ENCODE measurements at regions not wholly inside any gene's neighbourhood (a gene's known extent, or its start where the extent isn't known, plus 50 kb on each side); places are given as distances from the start of the nearest gene placed in this dataset.

DNA sequence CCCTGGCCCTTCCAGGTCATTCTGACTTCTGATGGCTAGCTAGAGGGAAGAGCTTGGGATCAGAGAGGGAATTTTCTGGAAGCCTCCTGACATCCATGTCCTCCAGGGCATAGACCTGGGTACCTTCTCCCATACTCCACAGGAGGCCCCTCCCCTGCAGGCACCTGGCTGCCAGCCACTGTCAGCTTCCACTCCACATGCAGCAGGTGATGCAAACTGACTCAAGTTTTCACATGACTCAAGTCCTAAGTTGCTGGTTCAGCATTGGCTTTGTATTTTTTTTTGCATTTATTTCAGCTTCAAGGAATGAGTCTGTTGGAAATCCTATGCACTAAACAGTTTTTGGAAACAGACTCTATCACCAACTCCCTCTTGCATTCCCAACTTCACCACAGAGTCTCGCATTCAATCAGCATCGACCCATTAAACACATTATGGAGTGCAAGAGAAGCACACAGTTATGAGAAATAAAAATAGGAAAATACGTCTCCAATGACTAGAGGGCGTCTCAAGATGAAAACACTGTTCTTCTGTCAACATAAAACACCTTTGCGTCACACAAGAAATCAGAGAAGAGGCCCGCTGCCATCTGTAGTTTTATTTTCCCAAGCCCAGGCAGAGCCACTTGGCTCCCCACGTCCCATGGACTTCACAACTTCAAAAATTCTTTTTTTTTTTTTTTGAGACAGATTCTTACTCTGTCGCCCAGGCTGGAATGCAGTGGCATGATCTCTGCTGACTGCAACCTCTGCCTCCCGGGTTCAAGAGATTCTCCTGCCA is 362.6 kb upstream of the MGMT start:
- DNase-seq: no peak

- DNase-seq: no peak
Observed at GRCh38 chr10:129105266-129105665, 361.8 kb upstream of the MGMT start.

- no peak for DNase-seq
Observed at GRCh38 chr10:129106314-129106713, 360.7 kb upstream of the MGMT start.

GRCh38 chr10:129107525-129107924 is 359.5 kb upstream of the MGMT start:
- DNase-seq: no peak

DNA sequence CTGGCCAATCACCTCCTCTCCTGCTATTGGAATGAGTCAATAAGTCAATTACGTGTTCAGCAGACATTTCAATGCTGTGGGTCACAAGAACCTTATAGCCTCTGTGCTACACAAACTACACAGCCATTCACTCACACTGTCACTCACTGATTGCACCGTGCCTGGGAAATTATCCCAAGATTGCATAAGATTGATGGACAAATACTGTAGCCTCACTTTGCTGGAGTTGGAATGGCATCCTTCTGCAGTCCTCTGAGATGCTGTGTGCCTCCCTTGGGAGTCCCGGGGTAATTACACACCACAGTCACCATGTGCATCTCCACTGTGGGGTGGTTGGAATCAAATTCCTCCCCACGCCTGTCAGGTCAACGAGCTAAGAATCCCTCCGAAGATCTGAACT is 358.7 kb upstream of the MGMT start:
- DNase-seq: no peak

GRCh38 chr10:129108994-129109393 is 358.0 kb upstream of the MGMT start:
- DNase-seq: no peak

DNA sequence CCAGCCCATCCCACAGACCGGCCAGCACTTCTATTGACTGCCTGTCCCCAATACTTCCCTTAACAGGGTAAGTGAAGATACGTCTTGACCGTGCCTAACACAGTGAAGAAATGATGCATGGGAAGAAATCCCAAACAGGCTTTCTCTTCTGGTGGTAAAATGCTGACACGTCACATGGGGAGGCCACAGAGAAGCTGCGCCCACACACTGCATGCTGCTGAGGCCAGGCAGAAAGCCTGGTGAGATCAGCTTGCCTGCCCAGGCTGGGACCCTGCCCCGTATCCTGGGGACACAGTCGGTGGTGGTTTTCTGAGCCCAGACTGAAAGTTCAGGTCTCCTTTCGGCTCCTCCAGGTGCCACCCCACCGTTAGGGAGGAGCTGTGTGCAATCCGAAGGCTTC is 356.3 kb upstream of the MGMT start:
- DNase-seq: no peak

GRCh38 chr10:129111922-129112321 is 355.1 kb upstream of the MGMT start:
- DNase-seq: no peak

DNA sequence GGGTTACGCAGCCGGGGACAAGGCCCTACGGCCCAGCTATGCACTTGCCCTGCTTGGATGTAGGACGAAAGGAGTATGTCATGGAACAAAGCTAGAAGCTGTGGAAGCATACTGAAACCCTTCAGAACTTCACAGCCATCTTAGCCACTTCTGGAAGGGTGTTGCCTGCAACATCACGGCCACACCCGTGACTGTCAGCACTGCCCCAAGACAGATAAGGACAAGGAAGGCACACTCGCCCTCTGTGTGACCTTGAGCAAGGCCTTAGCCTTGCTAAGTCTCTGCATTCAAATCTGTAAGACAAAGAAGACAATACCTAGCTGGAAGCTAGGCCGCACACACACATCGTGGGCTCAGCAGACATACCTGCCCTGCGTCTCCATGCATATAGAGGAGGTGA is 352.5 kb upstream of the MGMT start:
- no peak for DNase-seq

GRCh38 chr10:129116371-129116770 is 350.7 kb upstream of the MGMT start:
- DNase-seq: no peak

- no peak for DNase-seq
Observed at GRCh38 chr10:129120441-129120840, 346.6 kb upstream of the MGMT start.

GRCh38 chr10:129122846-129123245 is 344.2 kb upstream of the MGMT start:
- DNase-seq: no peak

- DNase-seq: no peak
Observed at GRCh38 chr10:129123428-129123827, 343.6 kb upstream of the MGMT start.

DNA sequence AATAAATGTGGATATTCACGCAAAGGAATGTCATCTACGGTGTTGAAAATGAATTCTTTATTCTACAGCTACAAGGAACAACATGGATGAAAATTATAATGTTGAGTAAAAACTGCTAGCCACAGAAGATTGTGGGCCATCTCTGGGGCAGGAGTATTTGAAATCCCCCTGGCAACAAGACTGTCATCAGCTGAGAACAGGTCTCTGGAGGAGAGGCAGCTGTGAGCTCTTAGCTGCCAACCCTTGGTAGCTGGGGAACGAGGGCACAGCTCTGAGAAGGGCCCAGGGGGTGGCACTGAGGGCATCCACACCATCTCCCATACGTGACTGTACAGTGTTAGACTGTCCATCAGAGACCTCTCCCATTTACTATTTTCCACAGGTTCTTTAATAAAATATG is 340.1 kb upstream of the MGMT start:
- DNase-seq: no peak

DNA sequence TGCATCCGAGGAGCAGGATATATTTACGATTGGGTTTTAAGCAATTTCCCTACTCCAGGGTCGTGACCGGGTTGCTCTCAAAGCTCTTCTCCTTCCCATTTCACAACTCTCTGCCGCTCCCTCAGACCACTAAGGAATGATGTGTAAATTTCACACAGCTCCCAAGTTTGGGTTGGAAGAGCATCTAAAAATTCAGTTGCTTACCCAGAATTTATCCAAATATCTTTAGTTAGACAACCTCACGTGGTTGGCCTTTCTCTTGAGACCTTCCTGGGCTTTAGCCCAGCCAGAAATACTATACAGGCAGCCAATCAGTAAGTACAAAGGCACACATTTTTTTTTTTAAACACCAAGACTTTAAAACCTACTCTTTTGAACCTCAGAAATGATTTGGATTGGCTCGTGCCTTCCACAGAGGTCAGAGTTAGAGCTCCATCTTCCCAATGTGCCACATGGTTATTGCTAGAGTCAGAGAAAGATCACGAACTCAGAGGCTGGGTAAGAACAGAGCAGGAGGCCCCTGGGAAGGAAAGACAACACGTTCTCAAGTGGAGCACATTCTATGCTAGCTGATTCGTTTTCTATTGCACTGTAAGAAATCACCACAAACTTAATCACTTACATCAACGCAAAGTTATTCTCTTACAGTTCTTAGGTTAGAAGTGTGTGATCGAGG is 335.4 kb upstream of the MGMT start:
- no peak for DNase-seq

DNA sequence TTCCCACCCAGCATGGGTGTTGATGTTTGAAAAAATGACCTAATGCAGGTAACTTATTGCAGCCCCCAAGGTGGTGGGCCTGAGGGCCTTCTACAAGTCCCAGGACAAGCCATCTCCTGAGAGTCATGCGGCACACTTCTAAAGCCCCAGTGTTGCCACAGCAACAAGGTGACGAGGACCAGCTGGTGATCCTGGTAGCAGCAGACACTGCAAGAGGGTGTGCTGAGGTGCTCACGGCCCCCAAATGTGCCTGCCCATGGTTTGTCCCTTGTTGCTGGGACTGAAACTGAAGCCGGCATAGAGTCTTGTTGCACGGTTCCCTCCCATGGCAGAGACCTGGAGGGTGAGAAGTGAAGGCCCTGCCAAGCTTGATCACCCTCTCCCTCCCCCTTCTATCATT is 333.2 kb upstream of the MGMT start:
- DNase-seq: no peak

GRCh38 chr10:129134371-129134770 is 332.7 kb upstream of the MGMT start:
- DNase-seq: no peak

DNA sequence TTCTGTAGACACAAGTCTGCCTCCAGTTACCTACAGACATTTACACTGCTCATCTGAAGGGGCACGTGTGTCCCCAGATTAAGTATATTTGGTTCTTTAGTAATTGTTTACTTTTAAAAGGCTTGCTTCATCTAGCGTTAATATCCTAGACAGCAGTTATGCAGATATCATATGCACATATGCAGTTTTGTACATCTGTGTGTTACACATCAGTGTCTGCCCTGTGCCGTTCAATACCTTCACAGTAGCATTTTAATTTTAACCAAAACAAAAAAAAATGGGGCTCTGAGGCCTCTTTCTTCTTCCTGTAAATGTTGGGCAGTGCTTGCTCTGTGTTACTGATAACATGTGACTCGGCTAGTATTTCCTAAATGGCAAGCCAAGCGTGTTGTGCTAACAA is 331.4 kb upstream of the MGMT start:
- no peak for DNase-seq

DNA sequence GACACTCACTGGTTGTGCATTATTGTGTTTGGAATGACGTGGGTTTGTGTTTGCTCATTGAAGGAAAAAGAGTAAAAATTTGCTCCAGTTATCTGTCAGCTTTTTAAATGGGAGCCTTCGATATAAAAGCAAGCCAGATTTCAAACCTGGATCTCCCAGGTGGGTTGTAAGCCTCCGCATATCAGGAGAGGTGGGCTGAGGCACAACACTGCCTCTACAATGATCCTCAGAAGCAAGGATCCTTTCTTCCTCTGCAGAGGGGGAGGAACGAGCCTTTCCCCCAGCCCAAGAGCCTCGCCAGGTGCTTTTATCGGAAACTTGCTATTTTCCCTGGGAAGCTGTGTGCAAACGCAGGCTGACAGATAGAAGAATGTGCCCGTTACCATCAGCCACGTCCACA is 331.0 kb upstream of the MGMT start:
- DNase-seq: no peak

- no peak for DNase-seq
Observed at GRCh38 chr10:129136951-129137350, 330.1 kb upstream of the MGMT start.

DNA sequence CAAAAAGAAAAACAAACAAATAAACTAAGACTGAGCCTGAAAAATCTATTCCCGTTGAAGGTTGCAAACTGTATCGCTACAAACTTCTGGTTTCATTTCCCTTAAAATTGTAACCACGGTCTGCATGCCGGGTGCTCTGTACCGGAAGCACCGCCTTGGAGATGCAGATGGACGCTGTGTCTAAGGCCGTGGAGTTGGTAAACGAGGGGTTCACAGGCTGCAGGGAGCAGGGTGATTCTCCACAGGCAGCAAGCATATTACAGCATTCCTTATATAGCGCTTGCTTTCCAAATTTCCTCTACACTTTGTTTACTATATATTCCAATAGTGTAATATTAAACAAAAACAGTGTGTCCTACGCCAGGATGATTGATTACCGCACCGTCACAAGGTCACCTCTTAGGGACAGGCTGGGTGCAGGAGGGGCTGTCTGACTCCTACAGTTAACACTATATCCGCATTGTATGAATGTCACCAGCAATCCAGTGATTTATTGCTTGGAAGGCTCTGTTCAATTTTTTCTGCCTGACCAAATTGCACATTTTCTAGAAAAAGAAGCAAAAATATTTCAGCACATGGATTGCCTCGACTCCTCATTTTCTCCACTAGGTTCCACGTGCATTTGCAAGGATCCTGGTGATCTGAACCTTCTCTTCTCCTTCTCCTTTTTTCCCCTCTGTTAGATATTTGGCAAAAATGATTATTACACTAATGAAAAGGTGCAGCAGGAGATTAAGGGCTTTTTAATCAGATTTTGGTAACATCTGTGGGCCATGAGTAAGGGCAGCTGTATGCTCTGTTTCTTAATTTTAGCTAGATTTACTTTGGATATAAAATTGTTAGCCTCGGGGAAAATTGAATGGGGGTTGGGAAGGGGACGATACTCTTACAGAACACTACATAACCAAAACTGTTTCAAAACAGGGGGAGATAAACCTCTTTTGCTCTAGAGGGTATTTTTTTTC is 325.8 kb upstream of the MGMT start:
- no peak for DNase-seq

- no peak for DNase-seq
Observed at GRCh38 chr10:129151281-129151680, 315.8 kb upstream of the MGMT start.

DNA sequence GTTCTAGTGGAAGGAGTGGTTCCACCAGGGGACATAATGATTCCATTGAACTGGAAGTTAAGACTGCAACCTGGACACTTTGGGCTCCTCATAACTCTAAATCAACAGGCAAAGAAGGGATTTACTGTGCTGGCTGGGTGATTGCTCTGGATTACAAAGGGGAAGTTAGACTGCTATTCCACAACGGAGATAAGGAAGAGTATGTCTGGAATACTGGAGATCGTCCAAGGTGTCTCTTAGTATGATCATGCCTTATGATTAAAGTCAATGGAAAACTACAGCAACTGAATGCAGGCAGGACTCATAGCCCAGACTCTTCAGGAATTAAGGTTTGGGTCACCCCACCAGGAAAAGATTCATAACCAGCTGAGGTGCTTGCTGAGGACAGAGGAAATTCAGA is 310.6 kb upstream of the MGMT start:
- no peak for DNase-seq

GRCh38 chr10:129157185-129157584 is 309.9 kb upstream of the MGMT start:
- no peak for DNase-seq

Measured in NCI-H2227 treated with DMSO at 0.1 percent for 48 hours (cell line).